ENCODE measurements at regions not wholly inside any gene's neighbourhood (a gene's known extent, or its start where the extent isn't known, plus 50 kb on each side); places are given as distances from the start of the nearest gene placed in this dataset.

DNA sequence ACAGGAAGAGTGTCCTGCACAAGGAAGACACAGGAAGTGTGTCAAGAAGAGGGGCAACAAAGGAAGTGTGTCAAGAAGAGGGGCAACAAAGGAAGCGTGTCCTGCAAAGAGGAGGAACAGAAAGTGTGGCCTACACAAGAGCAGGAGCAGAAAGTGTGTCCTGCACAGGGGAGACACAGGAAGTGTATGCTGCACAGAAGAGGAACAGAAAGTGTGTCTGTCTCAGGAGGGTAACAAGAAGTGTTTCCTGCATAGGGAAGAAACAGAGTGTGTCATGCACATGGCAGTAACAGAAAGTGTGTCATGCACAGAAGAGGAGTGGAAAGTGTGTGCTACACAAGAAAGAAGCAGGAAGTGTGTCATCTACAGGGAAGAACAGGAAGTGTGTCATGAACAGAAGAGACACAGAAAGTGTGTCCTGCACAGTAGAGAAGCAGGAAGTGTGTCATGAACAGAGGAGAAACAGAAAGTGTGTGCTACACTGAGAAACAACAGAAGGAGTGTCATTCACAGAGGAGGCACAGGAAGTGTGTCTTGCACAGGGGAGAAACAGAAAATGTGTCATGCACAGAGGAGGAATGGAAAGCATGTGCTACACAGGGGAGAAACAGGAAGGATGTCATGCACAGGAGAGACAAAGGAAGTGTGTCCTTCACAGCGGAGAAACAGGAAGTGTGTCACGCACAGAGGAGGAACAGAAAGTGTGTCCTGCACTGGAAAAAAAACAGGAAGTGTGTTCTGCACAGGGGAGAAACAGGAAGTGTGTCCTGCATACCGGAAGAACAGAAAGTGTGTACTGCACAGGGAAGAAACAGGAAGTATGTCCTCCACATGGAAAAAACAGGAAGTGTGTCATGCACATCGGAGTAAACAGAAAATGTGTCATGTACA, 526.4 kb upstream of the PRKX start:
- Histone ChIP-seq H3K27ac (ENCODE audit: low read depth) (no peak overlapping the region), H3K4me3 (no peak overlapping the region), H4K20me1 (replicated peaks; ENCODE audit: insufficient read depth) (no peaks in the 10 kb centered on the region), H3K9me2 (ENCODE audit: insufficient read depth) (no peaks in the 10 kb centered on the region), H3K79me2 (replicated peaks; ENCODE audit: insufficient read depth) (no peaks in the 10 kb centered on the region), H3F3A (replicated peaks; ENCODE audit: low read depth) (no peaks in the 10 kb centered on the region), H2AFZ (no peak overlapping the region), H3K4me1 (ENCODE audit: insufficient read depth) (no peaks in the 10 kb centered on the region), H3K4me2 (no peak overlapping the region), H3K27me3 (ENCODE audit: insufficient read depth) (no peaks in the 10 kb centered on the region), H3K36me3 (ENCODE audit: insufficient read depth) (no peaks in the 10 kb centered on the region)
- DNase-seq (ENCODE audit: low spot score), result no peak
- TF ChIP-seq, protein P1, sequence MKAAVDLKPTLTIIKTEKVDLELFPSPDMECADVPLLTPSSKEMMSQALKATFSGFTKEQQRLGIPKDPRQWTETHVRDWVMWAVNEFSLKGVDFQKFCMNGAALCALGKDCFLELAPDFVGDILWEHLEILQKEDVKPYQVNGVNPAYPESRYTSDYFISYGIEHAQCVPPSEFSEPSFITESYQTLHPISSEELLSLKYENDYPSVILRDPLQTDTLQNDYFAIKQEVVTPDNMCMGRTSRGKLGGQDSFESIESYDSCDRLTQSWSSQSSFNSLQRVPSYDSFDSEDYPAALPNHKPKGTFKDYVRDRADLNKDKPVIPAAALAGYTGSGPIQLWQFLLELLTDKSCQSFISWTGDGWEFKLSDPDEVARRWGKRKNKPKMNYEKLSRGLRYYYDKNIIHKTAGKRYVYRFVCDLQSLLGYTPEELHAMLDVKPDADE (IDR thresholded peaks at IDR 0.05), result no peak
- TF ChIP-seq, protein P2, sequence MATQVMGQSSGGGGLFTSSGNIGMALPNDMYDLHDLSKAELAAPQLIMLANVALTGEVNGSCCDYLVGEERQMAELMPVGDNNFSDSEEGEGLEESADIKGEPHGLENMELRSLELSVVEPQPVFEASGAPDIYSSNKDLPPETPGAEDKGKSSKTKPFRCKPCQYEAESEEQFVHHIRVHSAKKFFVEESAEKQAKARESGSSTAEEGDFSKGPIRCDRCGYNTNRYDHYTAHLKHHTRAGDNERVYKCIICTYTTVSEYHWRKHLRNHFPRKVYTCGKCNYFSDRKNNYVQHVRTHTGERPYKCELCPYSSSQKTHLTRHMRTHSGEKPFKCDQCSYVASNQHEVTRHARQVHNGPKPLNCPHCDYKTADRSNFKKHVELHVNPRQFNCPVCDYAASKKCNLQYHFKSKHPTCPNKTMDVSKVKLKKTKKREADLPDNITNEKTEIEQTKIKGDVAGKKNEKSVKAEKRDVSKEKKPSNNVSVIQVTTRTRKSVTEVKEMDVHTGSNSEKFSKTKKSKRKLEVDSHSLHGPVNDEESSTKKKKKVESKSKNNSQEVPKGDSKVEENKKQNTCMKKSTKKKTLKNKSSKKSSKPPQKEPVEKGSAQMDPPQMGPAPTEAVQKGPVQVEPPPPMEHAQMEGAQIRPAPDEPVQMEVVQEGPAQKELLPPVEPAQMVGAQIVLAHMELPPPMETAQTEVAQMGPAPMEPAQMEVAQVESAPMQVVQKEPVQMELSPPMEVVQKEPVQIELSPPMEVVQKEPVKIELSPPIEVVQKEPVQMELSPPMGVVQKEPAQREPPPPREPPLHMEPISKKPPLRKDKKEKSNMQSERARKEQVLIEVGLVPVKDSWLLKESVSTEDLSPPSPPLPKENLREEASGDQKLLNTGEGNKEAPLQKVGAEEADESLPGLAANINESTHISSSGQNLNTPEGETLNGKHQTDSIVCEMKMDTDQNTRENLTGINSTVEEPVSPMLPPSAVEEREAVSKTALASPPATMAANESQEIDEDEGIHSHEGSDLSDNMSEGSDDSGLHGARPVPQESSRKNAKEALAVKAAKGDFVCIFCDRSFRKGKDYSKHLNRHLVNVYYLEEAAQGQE (IDR thresholded peaks at IDR 0.05; ENCODE audit: unreplicated experiment), result no peak
- TF ChIP-seq NANOG (IDR thresholded peaks at IDR 0.05; ENCODE audit: borderline replicate concordance) (no peak), EZH2 (IDR thresholded peaks at IDR 0.05; ENCODE audit: low read depth, unreplicated experiment) (no peak), POLR2AphosphoS5 (IDR thresholded peaks at IDR 0.05; ENCODE audit: low read depth) (no peak), ZNF331 (CRISPR knock-in tag; IDR thresholded peaks at IDR 0.05; ENCODE audit: low read depth) (no peak), ZNF114 (CRISPR knock-in tag; IDR thresholded peaks at IDR 0.05) (no peak), EZH2phosphoT487 (IDR thresholded peaks at IDR 0.05; ENCODE audit: unreplicated experiment) (no peak), STAT1 (IDR thresholded peaks at IDR 0.05; ENCODE audit: unreplicated experiment) (no peak), CREB1 (CRISPR knock-in tag; IDR thresholded peaks at IDR 0.05; ENCODE audit: low read depth) (no peak), JUNB (IDR thresholded peaks at IDR 0.05; ENCODE audit: unreplicated experiment) (no peak)
- TF ChIP-seq, protein P3, sequence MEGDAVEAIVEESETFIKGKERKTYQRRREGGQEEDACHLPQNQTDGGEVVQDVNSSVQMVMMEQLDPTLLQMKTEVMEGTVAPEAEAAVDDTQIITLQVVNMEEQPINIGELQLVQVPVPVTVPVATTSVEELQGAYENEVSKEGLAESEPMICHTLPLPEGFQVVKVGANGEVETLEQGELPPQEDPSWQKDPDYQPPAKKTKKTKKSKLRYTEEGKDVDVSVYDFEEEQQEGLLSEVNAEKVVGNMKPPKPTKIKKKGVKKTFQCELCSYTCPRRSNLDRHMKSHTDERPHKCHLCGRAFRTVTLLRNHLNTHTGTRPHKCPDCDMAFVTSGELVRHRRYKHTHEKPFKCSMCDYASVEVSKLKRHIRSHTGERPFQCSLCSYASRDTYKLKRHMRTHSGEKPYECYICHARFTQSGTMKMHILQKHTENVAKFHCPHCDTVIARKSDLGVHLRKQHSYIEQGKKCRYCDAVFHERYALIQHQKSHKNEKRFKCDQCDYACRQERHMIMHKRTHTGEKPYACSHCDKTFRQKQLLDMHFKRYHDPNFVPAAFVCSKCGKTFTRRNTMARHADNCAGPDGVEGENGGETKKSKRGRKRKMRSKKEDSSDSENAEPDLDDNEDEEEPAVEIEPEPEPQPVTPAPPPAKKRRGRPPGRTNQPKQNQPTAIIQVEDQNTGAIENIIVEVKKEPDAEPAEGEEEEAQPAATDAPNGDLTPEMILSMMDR (conservative IDR thresholded peaks at IDR 0.05; ENCODE audit: low read depth in 2 of 2), result no peak
- TF ChIP-seq, protein P4, sequence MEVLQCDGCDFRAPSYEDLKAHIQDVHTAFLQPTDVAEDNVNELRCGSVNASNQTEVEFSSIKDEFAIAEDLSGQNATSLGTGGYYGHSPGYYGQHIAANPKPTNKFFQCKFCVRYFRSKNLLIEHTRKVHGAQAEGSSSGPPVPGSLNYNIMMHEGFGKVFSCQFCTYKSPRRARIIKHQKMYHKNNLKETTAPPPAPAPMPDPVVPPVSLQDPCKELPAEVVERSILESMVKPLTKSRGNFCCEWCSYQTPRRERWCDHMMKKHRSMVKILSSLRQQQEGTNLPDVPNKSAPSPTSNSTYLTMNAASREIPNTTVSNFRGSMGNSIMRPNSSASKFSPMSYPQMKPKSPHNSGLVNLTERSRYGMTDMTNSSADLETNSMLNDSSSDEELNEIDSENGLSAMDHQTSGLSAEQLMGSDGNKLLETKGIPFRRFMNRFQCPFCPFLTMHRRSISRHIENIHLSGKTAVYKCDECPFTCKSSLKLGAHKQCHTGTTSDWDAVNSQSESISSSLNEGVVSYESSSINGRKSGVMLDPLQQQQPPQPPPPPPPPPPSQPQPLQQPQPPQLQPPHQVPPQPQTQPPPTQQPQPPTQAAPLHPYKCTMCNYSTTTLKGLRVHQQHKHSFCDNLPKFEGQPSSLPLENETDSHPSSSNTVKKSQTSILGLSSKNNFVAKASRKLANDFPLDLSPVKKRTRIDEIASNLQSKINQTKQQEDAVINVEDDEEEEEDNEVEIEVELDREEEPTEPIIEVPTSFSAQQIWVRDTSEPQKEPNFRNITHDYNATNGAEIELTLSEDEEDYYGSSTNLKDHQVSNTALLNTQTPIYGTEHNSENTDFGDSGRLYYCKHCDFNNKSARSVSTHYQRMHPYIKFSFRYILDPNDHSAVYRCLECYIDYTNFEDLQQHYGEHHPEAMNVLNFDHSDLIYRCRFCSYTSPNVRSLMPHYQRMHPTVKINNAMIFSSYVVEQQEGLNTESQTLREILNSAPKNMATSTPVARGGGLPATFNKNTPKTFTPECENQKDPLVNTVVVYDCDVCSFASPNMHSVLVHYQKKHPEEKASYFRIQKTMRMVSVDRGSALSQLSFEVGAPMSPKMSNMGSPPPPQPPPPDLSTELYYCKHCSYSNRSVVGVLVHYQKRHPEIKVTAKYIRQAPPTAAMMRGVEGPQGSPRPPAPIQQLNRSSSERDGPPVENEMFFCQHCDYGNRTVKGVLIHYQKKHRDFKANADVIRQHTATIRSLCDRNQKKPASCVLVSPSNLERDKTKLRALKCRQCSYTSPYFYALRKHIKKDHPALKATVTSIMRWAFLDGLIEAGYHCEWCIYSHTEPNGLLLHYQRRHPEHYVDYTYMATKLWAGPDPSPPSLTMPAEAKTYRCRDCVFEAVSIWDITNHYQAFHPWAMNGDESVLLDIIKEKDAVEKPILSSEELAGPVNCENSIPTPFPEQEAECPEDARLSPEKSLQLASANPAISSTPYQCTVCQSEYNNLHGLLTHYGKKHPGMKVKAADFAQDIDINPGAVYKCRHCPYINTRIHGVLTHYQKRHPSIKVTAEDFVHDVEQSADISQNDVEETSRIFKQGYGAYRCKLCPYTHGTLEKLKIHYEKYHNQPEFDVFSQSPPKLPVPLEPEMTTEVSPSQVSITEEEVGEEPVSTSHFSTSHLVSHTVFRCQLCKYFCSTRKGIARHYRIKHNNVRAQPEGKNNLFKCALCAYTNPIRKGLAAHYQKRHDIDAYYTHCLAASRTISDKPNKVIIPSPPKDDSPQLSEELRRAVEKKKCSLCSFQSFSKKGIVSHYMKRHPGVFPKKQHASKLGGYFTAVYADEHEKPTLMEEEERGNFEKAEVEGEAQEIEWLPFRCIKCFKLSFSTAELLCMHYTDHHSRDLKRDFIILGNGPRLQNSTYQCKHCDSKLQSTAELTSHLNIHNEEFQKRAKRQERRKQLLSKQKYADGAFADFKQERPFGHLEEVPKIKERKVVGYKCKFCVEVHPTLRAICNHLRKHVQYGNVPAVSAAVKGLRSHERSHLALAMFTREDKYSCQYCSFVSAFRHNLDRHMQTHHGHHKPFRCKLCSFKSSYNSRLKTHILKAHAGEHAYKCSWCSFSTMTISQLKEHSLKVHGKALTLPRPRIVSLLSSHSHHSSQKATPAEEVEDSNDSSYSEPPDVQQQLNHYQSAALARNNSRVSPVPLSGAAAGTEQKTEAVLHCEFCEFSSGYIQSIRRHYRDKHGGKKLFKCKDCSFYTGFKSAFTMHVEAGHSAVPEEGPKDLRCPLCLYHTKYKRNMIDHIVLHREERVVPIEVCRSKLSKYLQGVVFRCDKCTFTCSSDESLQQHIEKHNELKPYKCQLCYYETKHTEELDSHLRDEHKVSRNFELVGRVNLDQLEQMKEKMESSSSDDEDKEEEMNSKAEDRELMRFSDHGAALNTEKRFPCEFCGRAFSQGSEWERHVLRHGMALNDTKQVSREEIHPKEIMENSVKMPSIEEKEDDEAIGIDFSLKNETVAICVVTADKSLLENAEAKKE (CRISPR knock-in tag; IDR thresholded peaks at IDR 0.05), result no peak
- H3K27ac Mint-ChIP-seq, result no peak overlapping the region
- peaks cover 5% of the 10 kb centered on the region; the same call in 2 of the 3 replicates for H3K4me1 Mint-ChIP-seq
- ATAC-seq, result no peak
- H3K36me3 Mint-ChIP-seq (ENCODE audit: low read depth), result no peaks in the 10 kb centered on the region
- H3K4me3 Mint-ChIP-seq, result no peak overlapping the region
- H3K9me3 Mint-ChIP-seq, result no peaks in the 10 kb centered on the region
- H3K27me3 Mint-ChIP-seq (ENCODE audit: insufficient read depth, low read depth, poor library complexity), result no peaks in the 10 kb centered on the region
